H9 (cell line): ENCODE measurements at regions not wholly inside any gene's neighbourhood (a gene's known extent, or its start where the extent isn't known, plus 50 kb on each side); places are given as distances from the start of the nearest gene placed in this dataset.

Experiments used
- DNase-seq: peaks from one replicate; pipeline ENCODE4 v3.0.0-alpha.2; 2017
- H2AFZ ChIP-seq: one replicate; pipeline ENCODE4 v1.6.1; 2013; ENCODE audit warnings: mild to moderate bottlenecking, low read length, control low read depth, moderate library complexity
- H2AK5ac ChIP-seq: 2 replicates; pipeline ENCODE4 v1.6.1; 2013; ENCODE audit warnings: low read length, control low read depth, mixed read lengths; ENCODE audit not compliant: insufficient read length
- H2BK120ac ChIP-seq: one replicate; pipeline ENCODE4 v1.6.1; 2013; ENCODE audit warnings: low read depth, mild to moderate bottlenecking, low read length, control low read depth, inconsistent platforms; ENCODE audit not compliant: poor library complexity, severe bottlenecking
- H2BK12ac ChIP-seq: 2 replicates; pipeline ENCODE4 v1.6.1; 2013; ENCODE audit warnings: low read length, control low read depth, mixed read lengths, low read depth; ENCODE audit not compliant: insufficient read length
- H2BK15ac ChIP-seq: 2 replicates; pipeline ENCODE4 v1.6.1; 2013; ENCODE audit warnings: low read depth, low read length, control low read depth
- H2BK20ac ChIP-seq: one replicate; pipeline ENCODE4 v1.6.1; 2013; ENCODE audit warnings: low read depth, mild to moderate bottlenecking, low read length, control low read depth, inconsistent platforms; ENCODE audit not compliant: poor library complexity, severe bottlenecking
- H2BK5ac ChIP-seq: 2 replicates; pipeline ENCODE4 v1.6.1; 2013; ENCODE audit warnings: low read length, control low read depth, mixed read lengths; ENCODE audit not compliant: insufficient read length
- H3K14ac ChIP-seq: 2 replicates; pipeline ENCODE4 v1.6.1; 2013; ENCODE audit warnings: low read length, control low read depth; ENCODE audit not compliant: insufficient read depth
- H3K18ac ChIP-seq: 2 replicates; pipeline ENCODE4 v1.6.1; 2013; ENCODE audit warnings: low read depth, mild to moderate bottlenecking, mixed read lengths, low read length, control low read depth; ENCODE audit not compliant: insufficient read length
- H3K23ac ChIP-seq: 2 replicates; pipeline ENCODE4 v1.6.1; 2013; ENCODE audit warnings: low read length, control low read depth, mixed read lengths, low read depth; ENCODE audit not compliant: insufficient read length
- H3K23me2 ChIP-seq: 2 replicates; pipeline ENCODE4 v1.6.1; 2013; ENCODE audit warnings: low read depth, mild to moderate bottlenecking, mixed read lengths, low read length, control low read depth; ENCODE audit not compliant: insufficient read length, poor library complexity, severe bottlenecking
- H3K27ac ChIP-seq: 2 replicates; pipeline ENCODE4 v1.5.1; 2013; ENCODE audit warnings: low read length, control low read depth, mixed read lengths, low read depth; ENCODE audit not compliant: insufficient read length
- H3K27me3 ChIP-seq: 2 replicates; pipeline ENCODE4 v1.6.1; 2013; ENCODE audit warnings: low read length, control low read depth, inconsistent platforms; ENCODE audit not compliant: insufficient read depth
- H3K4ac ChIP-seq: 2 replicates; pipeline ENCODE4 v1.6.1; 2013; ENCODE audit warnings: low read depth, mild to moderate bottlenecking, control low read depth, inconsistent platforms, low read length, moderate library complexity
- H3K4me1 ChIP-seq: 2 replicates; pipeline ENCODE4 v1.6.1; 2013; ENCODE audit warnings: low read length, control low read depth, inconsistent platforms; ENCODE audit not compliant: insufficient read depth
- H3K4me2 ChIP-seq: 2 replicates; pipeline ENCODE4 v1.6.1; 2013; ENCODE audit warnings: low read length, control low read depth, mixed read lengths; ENCODE audit not compliant: insufficient read length, insufficient read depth
- H3K56ac ChIP-seq: 2 replicates; pipeline ENCODE4 v1.6.1; 2013; ENCODE audit warnings: low read depth, mild to moderate bottlenecking, mixed read lengths, low read length, control low read depth; ENCODE audit not compliant: insufficient read length
- H3K79me1 ChIP-seq: 2 replicates; pipeline ENCODE4 v1.6.1; 2013; ENCODE audit warnings: low read depth, mild to moderate bottlenecking, moderate library complexity, low read length, control low read depth, inconsistent platforms; ENCODE audit not compliant: insufficient read depth, poor library complexity, severe bottlenecking
- H3K79me2 ChIP-seq: 2 replicates; pipeline ENCODE4 v1.6.1; 2013; ENCODE audit warnings: low read length, control low read depth, inconsistent platforms; ENCODE audit not compliant: insufficient read depth
- H3K9ac ChIP-seq: 2 replicates; pipeline ENCODE4 v1.6.1; 2013; ENCODE audit warnings: low read length, control low read depth, mixed read lengths; ENCODE audit not compliant: insufficient read length; ENCODE audit errors: extremely low read depth
- H3K9me3 ChIP-seq: one replicate; pipeline ENCODE4 v1.6.1; 2013; ENCODE audit warnings: low read depth, low read length, inconsistent platforms; ENCODE audit not compliant: control insufficient read depth
- H3T11ph ChIP-seq: one replicate; pipeline ENCODE4 v1.6.1; 2013; ENCODE audit warnings: mild to moderate bottlenecking, low read length, control low read depth, inconsistent platforms
- H4K20me1 ChIP-seq: one replicate; pipeline ENCODE4 v1.6.1; 2013; ENCODE audit not compliant: control insufficient read depth, insufficient read length, insufficient read depth
- H4K5ac ChIP-seq: 2 replicates; pipeline ENCODE4 v1.6.1; 2013; ENCODE audit warnings: low read depth, mild to moderate bottlenecking, mixed read lengths, low read length, control low read depth; ENCODE audit not compliant: insufficient read length
- H4K8ac ChIP-seq: replicated peaks from 2 replicates; pipeline ENCODE4 v1.6.1; 2013; ENCODE audit warnings: low read length, control low read depth, mixed read lengths, low read depth; ENCODE audit not compliant: insufficient read length
- H4K91ac ChIP-seq: 2 replicates; pipeline ENCODE4 v1.6.1; 2013; ENCODE audit warnings: low read depth, mild to moderate bottlenecking, moderate library complexity, mixed read lengths, low read length, control low read depth; ENCODE audit not compliant: insufficient read length
- H3K27ac Mint-ChIP-seq, 3 experiments: 2 replicates in 2 of 3; 3 replicates in 1 of 3; pipeline ENCODE4 v1.8.0; 2020 to 2021; ENCODE audit warnings: mixed read lengths in 3 of 3, mild to moderate bottlenecking in 1 of 3, moderate library complexity in 1 of 3
- H3K27me3 Mint-ChIP-seq: 2 replicates; pipeline ENCODE4 v1.8.0; 2021; ENCODE audit warnings: low read depth, mild to moderate bottlenecking, moderate library complexity, mixed read lengths
- H3K36me3 Mint-ChIP-seq, 3 experiments: 2 replicates in 2 of 3; 3 replicates in 1 of 3; pipeline ENCODE4 v1.8.0; 2020 to 2021; ENCODE audit warnings: low read depth in 3 of 3, mixed read lengths in 3 of 3; ENCODE audit not compliant: insufficient read depth in 1 of 3
- H3K4me1 Mint-ChIP-seq, 2 experiments: 2 replicates each; pipeline ENCODE4 v1.8.0; 2020; ENCODE audit warnings: mixed read lengths in 2 of 2
- H3K4me3 Mint-ChIP-seq, 2 experiments: 2 replicates in 1 of 2; 3 replicates in 1 of 2; pipeline ENCODE4 v1.8.0; 2020 to 2021; ENCODE audit warnings: mild to moderate bottlenecking in 2 of 2, mixed read lengths in 2 of 2, moderate library complexity in 1 of 2
- H3K9me3 Mint-ChIP-seq, 2 experiments: 2 replicates in 1 of 2; 3 replicates in 1 of 2; pipeline ENCODE4 v1.8.0; 2020; ENCODE audit warnings: mild to moderate bottlenecking in 2 of 2, mixed read lengths in 2 of 2, moderate library complexity in 1 of 2
- WGBS: extraction: QIAGEN DNeasy Blood & Tissue Kit; methylation state at CpG from one replicate; pipeline ENCODE4 v1.1.7; 2013; ENCODE audit warnings: missing lambda C conversion rate, low lambda C conversion rate, mixed read lengths; ENCODE audit not compliant: insufficient read length; ENCODE audit errors: extremely low coverage; 5-methylcytosine and 5-hydroxymethylcytosine counted together
- TF ChIP-seq, protein P1 (sequence below): fragments of 200-600 bp; sonication (generic); conservative IDR thresholded peaks from 3 replicates; pipeline ENCODE4 v1.8.0; 2021; ENCODE audit warnings: antibody characterized with exemption, mild to moderate bottlenecking

DNA sequence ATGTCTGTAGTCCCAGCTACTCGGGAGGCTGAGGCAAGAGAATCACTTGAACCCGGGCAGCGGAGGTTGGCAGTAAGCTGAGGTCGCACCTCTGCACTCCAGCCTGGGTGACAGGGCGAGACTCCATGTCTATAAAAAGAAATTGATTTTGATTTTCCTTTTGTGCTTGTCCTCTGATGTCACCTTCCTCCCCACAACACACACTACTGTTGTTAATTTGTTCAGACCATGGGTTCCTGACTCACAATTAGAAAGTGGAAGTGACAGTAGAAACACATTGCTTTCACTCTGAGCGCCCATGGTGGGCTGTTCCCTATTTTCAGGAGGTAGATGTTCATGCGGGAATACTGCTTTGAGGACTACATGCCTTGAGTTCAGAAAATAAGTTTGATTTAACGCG is 165.5 kb upstream of the KCNJ6 start:
- peaks cover 3 to 4% of the 10 kb centered on the region in 2 experiments; a peak in 2 of 4 replicates for H3K4me1 Mint-ChIP-seq
- no peaks in the 10 kb centered on the region for H3K36me3 Mint-ChIP-seq

More for the DNA sequence above, 165.5 kb upstream of the KCNJ6 start:
- WGBS = no CpG with 5 or more reads among the region's 9 CpGs
- TF ChIP-seq, protein P1, sequence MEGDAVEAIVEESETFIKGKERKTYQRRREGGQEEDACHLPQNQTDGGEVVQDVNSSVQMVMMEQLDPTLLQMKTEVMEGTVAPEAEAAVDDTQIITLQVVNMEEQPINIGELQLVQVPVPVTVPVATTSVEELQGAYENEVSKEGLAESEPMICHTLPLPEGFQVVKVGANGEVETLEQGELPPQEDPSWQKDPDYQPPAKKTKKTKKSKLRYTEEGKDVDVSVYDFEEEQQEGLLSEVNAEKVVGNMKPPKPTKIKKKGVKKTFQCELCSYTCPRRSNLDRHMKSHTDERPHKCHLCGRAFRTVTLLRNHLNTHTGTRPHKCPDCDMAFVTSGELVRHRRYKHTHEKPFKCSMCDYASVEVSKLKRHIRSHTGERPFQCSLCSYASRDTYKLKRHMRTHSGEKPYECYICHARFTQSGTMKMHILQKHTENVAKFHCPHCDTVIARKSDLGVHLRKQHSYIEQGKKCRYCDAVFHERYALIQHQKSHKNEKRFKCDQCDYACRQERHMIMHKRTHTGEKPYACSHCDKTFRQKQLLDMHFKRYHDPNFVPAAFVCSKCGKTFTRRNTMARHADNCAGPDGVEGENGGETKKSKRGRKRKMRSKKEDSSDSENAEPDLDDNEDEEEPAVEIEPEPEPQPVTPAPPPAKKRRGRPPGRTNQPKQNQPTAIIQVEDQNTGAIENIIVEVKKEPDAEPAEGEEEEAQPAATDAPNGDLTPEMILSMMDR = no peak
- no peaks in the 10 kb centered on the region for H3K79me2 ChIP-seq
- H3K27ac ChIP-seq = no peak overlapping the region
- H3T11ph ChIP-seq = no peak overlapping the region
- H3K9ac ChIP-seq = no peak overlapping the region
- no peak overlapping the region for H2BK120ac ChIP-seq
- no peak overlapping the region; a peak in 1 of 7 replicates for H3K27ac Mint-ChIP-seq
- no peak overlapping the region for H3K18ac ChIP-seq
- H2BK20ac ChIP-seq = no peak overlapping the region
- H2BK12ac ChIP-seq = no peak overlapping the region
- H3K4me3 Mint-ChIP-seq = no peak overlapping the region
- DNase-seq = no peak
- no peak overlapping the region for H3K14ac ChIP-seq
- no peak overlapping the region for H2AK5ac ChIP-seq
- H2BK5ac ChIP-seq = no peak overlapping the region
- no peak overlapping the region for H3K56ac ChIP-seq
- H3K4me2 ChIP-seq = no peak overlapping the region
- no peaks in the 10 kb centered on the region for H3K23me2 ChIP-seq
- no peaks in the 10 kb centered on the region; the same call in 1 of the 2 replicates for H3K4me1 ChIP-seq
- H4K20me1 ChIP-seq = no peaks in the 10 kb centered on the region
- no peak overlapping the region for H4K5ac ChIP-seq
- no peaks in the 10 kb centered on the region for H3K9me3 ChIP-seq
- H3K23ac ChIP-seq = no peak overlapping the region
- H4K91ac ChIP-seq = no peak overlapping the region
- no peak overlapping the region for H2AFZ ChIP-seq
- no peak overlapping the region for H2BK15ac ChIP-seq
- no peak overlapping the region for H4K8ac ChIP-seq
- H3K27me3 ChIP-seq = no peaks in the 10 kb centered on the region
- no peak overlapping the region for H3K4ac ChIP-seq
- H3K9me3 Mint-ChIP-seq = no peaks in the 10 kb centered on the region
- H3K27me3 Mint-ChIP-seq = no peaks in the 10 kb centered on the region
- H3K79me1 ChIP-seq = no peaks in the 10 kb centered on the region
